ENCODE measurements at regions not wholly inside any gene's neighbourhood (a gene's known extent, or its start where the extent isn't known, plus 50 kb on each side); places are given as distances from the start of the nearest gene placed in this dataset.
"Not testable (repeated sequence)": the region's sequence is repeated elsewhere in the genome, so short reads cannot be mapped to it uniquely, and the experiment has no call there.

- in situ Hi-C loops (cut with HindIII; ENCODE audit: low sequenced_read_pairs) = no loop called here
- no peak for TF ChIP-seq CTCF (IDR thresholded peaks at IDR 0.05; ENCODE audit: low read depth, low read length)
- no peak overlapping the region for H3K4me3 ChIP-seq (ENCODE audit: low read depth, low read length)
- no peak for DNase-seq (ENCODE audit: low read depth, low spot score)
Observed at GRCh38 chr18:66931010-66931409, 327.1 kb upstream of the CDH19 start.

- TF ChIP-seq CTCF (IDR thresholded peaks at IDR 0.05; ENCODE audit: low read depth, low read length) = no peak
- DNase-seq (ENCODE audit: low read depth, low spot score) = no peak
- in situ Hi-C loops (cut with HindIII; ENCODE audit: low sequenced_read_pairs) = no loop called here
- H3K4me3 ChIP-seq (ENCODE audit: low read depth, low read length) = no peak overlapping the region
Observed at GRCh38 chr18:66916834-66917233, 312.9 kb upstream of the CDH19 start.

- no peak for TF ChIP-seq CTCF (IDR thresholded peaks at IDR 0.05; ENCODE audit: low read depth, low read length)
- in situ Hi-C loops (cut with HindIII; ENCODE audit: low sequenced_read_pairs) = no loop called here
- no peak for DNase-seq (ENCODE audit: low read depth, low spot score)
- no peak overlapping the region for H3K4me3 ChIP-seq (ENCODE audit: low read depth, low read length)
Observed at GRCh38 chr18:66900837-66901236, 296.9 kb upstream of the CDH19 start.

- no peak overlapping the region for H3K4me3 ChIP-seq (ENCODE audit: low read depth, low read length)
- DNase-seq (ENCODE audit: low read depth, low spot score) = no peak
- no peak for TF ChIP-seq CTCF (IDR thresholded peaks at IDR 0.05; ENCODE audit: low read depth, low read length)
- in situ Hi-C loops (cut with HindIII; ENCODE audit: low sequenced_read_pairs) = no loop called here
Observed at GRCh38 chr18:66895631-66896030, 291.7 kb upstream of the CDH19 start.

- no peak for DNase-seq (ENCODE audit: low read depth, low spot score)
- in situ Hi-C loops (cut with HindIII; ENCODE audit: low sequenced_read_pairs) = no loop called here
- H3K4me3 ChIP-seq (ENCODE audit: low read depth, low read length) = no peak overlapping the region
- TF ChIP-seq CTCF (IDR thresholded peaks at IDR 0.05; ENCODE audit: low read depth, low read length) = no peak
Observed at GRCh38 chr18:66894851-66895250, 291.0 kb upstream of the CDH19 start.

GRCh38 chr18:66892388-66892787, 288.5 kb upstream of the CDH19 start:
- DNase-seq (ENCODE audit: low read depth, low spot score); H3K4me3 ChIP-seq (ENCODE audit: low read depth, low read length); in situ Hi-C loops (cut with HindIII; ENCODE audit: low sequenced_read_pairs): not testable (repeated sequence)

GRCh38 chr18:66874812-66875474, 271.1 kb upstream of the CDH19 start:
- no peak overlapping the region for H3K4me3 ChIP-seq (ENCODE audit: low read depth, low read length)
- DNase-seq (ENCODE audit: low read depth, low spot score) = no peak
- TF ChIP-seq CTCF (IDR thresholded peaks at IDR 0.05; ENCODE audit: low read depth, low read length) = no peak
- in situ Hi-C loops (cut with HindIII; ENCODE audit: low sequenced_read_pairs) = no loop called here
